H1 (cell line): ENCODE measurements at regions not wholly inside any gene's neighbourhood (a gene's known extent, or its start where the extent isn't known, plus 50 kb on each side); places are given as distances from the start of the nearest gene placed in this dataset.

Experiments used
- CTCF ChIA-PET: fragments of 300-600 bp; sonication (Branson Sonifier 250); formaldehyde crosslinking; loops from one replicate; lab custom pipeline; 2021; ENCODE audit not compliant: partially characterized antibody; lab: Charles Lee
- POLR2A ChIA-PET: fragments of 300-600 bp; sonication (Branson Sonifier 250); formaldehyde crosslinking; loops from one replicate; lab custom pipeline; 2021; ENCODE audit warnings: inconsistent platforms; ENCODE audit not compliant: partially characterized antibody; lab: Charles Lee
- DNase-seq, 2 experiments: peaks; one replicate each; pipeline versions ENCODE4 v3.0.0 to v3.0.0-alpha.2; 2010 to 2022; ENCODE audit warnings: low spot score in 2 of 2, low read depth in 1 of 2, mixed read lengths in 1 of 2
- FAIRE-seq: peaks from 2 replicates; lab custom pipeline; 2011; peaks lifted over from hg19 to GRCh38; lab: Jason Lieb, UNC
- H2AFZ ChIP-seq: 2 replicates; pipeline ENCODE4 v1.8.1; 2012; ENCODE audit warnings: low read length, inconsistent platforms
- H2AK5ac ChIP-seq: 2 replicates; pipeline ENCODE4 v1.6.1; 2013; ENCODE audit warnings: low read depth, low read length
- H2BK120ac ChIP-seq: replicated peaks from 2 replicates; pipeline ENCODE3; 2013; ENCODE audit warnings: low read depth, low read length, inconsistent platforms
- H2BK12ac ChIP-seq: 2 replicates; pipeline ENCODE4 v1.6.1; 2013; ENCODE audit warnings: low read depth, low read length
- H2BK15ac ChIP-seq: 2 replicates; pipeline ENCODE4 v1.6.1; 2013; ENCODE audit warnings: low read length
- H2BK20ac ChIP-seq: 2 replicates; pipeline ENCODE4 v1.6.1; 2013; ENCODE audit warnings: low read length
- H2BK5ac ChIP-seq: 2 replicates; pipeline ENCODE4 v1.6.1; 2013; ENCODE audit warnings: low read depth, low read length
- H3K14ac ChIP-seq: 2 replicates; pipeline ENCODE4 v1.6.1; 2013; ENCODE audit warnings: inconsistent platforms; ENCODE audit not compliant: insufficient read length
- H3K18ac ChIP-seq: 2 replicates; pipeline ENCODE4 v1.6.1; 2013; ENCODE audit warnings: low read length; ENCODE audit errors: extremely low read depth
- H3K23ac ChIP-seq: 2 replicates; pipeline ENCODE4 v1.6.1; 2013; ENCODE audit warnings: inconsistent platforms; ENCODE audit not compliant: insufficient read length
- H3K23me2 ChIP-seq: 2 replicates; pipeline ENCODE4 v1.6.1; 2013; ENCODE audit warnings: low read depth, low read length
- H3K27ac ChIP-seq: 2 replicates; pipeline ENCODE4 v1.6.1; 2011; ENCODE audit warnings: low read depth, low read length, inconsistent platforms
- H3K27me3 ChIP-seq, 4 experiments: replicated peaks in 1 of 4; 1 replicate in 1 of 4; 2 replicates in 3 of 4; pipeline versions ENCODE4 v1.6.1 to v1.8.1; 2011 to 2013; ENCODE audit warnings: low read length in 3 of 4, mild to moderate bottlenecking in 3 of 4, inconsistent platforms in 2 of 4, mixed read lengths in 2 of 4, moderate library complexity in 1 of 4; ENCODE audit not compliant: control insufficient read depth in 3 of 4, insufficient read depth in 3 of 4; ENCODE audit errors: extremely low read depth in 1 of 4
- H3K36me3 ChIP-seq, 4 experiments: 2 replicates each; pipeline versions ENCODE4 v1.6.1 to v1.8.1; 2011 to 2013; ENCODE audit warnings: mild to moderate bottlenecking in 4 of 4, low read length in 3 of 4, moderate library complexity in 2 of 4, control low read depth in 1 of 4, inconsistent platforms in 1 of 4; ENCODE audit not compliant: insufficient read depth in 4 of 4, control insufficient read depth in 2 of 4
- H3K4ac ChIP-seq: replicated peaks from 2 replicates; pipeline ENCODE3; 2013; ENCODE audit warnings: low read length, low read depth, mixed read lengths, inconsistent platforms; ENCODE audit not compliant: insufficient read length
- H3K4me1 ChIP-seq, 4 experiments: replicated peaks in 1 of 4; 1 replicate in 1 of 4; 2 replicates in 3 of 4; pipeline versions ENCODE4 v1.6.1 to v1.8.1; 2011 to 2013; ENCODE audit warnings: low read length in 3 of 4, inconsistent platforms in 2 of 4, mixed read lengths in 1 of 4; ENCODE audit not compliant: insufficient read depth in 4 of 4, control insufficient read depth in 3 of 4
- H3K4me2 ChIP-seq, 2 experiments: 2 replicates each; pipeline versions ENCODE4 v1.6.1 to v1.8.1; 2011 to 2013; ENCODE audit warnings: low read depth in 2 of 2, low read length in 2 of 2, control low read depth in 1 of 2, inconsistent platforms in 1 of 2, mild to moderate bottlenecking in 1 of 2; ENCODE audit not compliant: insufficient read depth in 1 of 2
- H3K4me3 ChIP-seq, 4 experiments: fragments of 200-600, 300-600 bp in 1 of 4; sonication (generic), shearing (Covaris generic), sonication (Bioruptor Twin) in 1 of 4; 2 replicates each; pipeline versions ENCODE4 v1.5.1 to v1.8.1; 2011 to 2016; ENCODE audit warnings: low read length in 4 of 4, low read depth in 3 of 4, control low read depth in 2 of 4, inconsistent platforms in 2 of 4, mild to moderate bottlenecking in 2 of 4, mixed read lengths in 1 of 4, moderate library complexity in 1 of 4; ENCODE audit not compliant: insufficient read depth in 2 of 4; ENCODE audit errors: extremely low read depth in 1 of 4
- H3K56ac ChIP-seq: replicated peaks from 2 replicates; pipeline ENCODE3; 2013; ENCODE audit warnings: low read depth, mild to moderate bottlenecking, mixed read lengths, low read length, inconsistent platforms; ENCODE audit not compliant: insufficient read length
- H3K79me1 ChIP-seq: 2 replicates; pipeline ENCODE4 v1.6.1; 2013; ENCODE audit warnings: low read depth, low read length, control low read depth
- H3K79me2 ChIP-seq, 2 experiments: 2 replicates each; pipeline versions ENCODE4 v1.6.1 to v1.8.1; 2012 to 2013; ENCODE audit warnings: low read length in 2 of 2, mild to moderate bottlenecking in 2 of 2, inconsistent platforms in 1 of 2; ENCODE audit not compliant: insufficient read depth in 2 of 2, control insufficient read depth in 1 of 2
- H3K9ac ChIP-seq, 4 experiments: replicated peaks in 1 of 4; 1 replicate in 1 of 4; 2 replicates in 3 of 4; pipeline versions ENCODE4 v1.6.1 to v1.8.1; 2011 to 2013; ENCODE audit warnings: low read depth in 3 of 4, low read length in 3 of 4, control low read depth in 2 of 4, mild to moderate bottlenecking in 2 of 4, moderate library complexity in 2 of 4, inconsistent platforms in 1 of 4; ENCODE audit errors: extremely low read depth in 1 of 4
- H3K9me3 ChIP-seq, 2 experiments: 2 replicates each; pipeline versions ENCODE4 v1.6.1 to v1.8.1; 2012 to 2013; ENCODE audit warnings: mild to moderate bottlenecking in 2 of 2, moderate library complexity in 2 of 2, control low read depth in 1 of 2, inconsistent platforms in 1 of 2, low read depth in 1 of 2, low read length in 1 of 2, mixed read lengths in 1 of 2; ENCODE audit not compliant: insufficient read depth in 2 of 2
- H4K20me1 ChIP-seq, 2 experiments: replicated peaks in 1 of 2; 2 replicates each; pipeline versions ENCODE3 to v1.8.1; 2011 to 2013; ENCODE audit warnings: inconsistent platforms in 2 of 2, low read length in 2 of 2, mild to moderate bottlenecking in 1 of 2; ENCODE audit not compliant: insufficient read depth in 2 of 2, control insufficient read depth in 1 of 2
- H4K5ac ChIP-seq: 2 replicates; pipeline ENCODE4 v1.6.1; 2013; ENCODE audit warnings: low read length, low read depth, mixed read lengths, inconsistent platforms; ENCODE audit not compliant: insufficient read length
- H4K8ac ChIP-seq: 2 replicates; pipeline ENCODE4 v1.8.0; 2013; ENCODE audit warnings: mild to moderate bottlenecking, moderate library complexity, low read length, inconsistent platforms; ENCODE audit not compliant: insufficient read depth; ENCODE audit errors: extremely low read depth
- H4K91ac ChIP-seq: replicated peaks from 2 replicates; pipeline ENCODE3; 2013; ENCODE audit warnings: low read length, mixed read lengths, inconsistent platforms; ENCODE audit not compliant: insufficient read length
- BACH1 ChIP-seq: IDR thresholded peaks from 2 replicates; pipeline ENCODE4 v1.6.1; 2012; ENCODE audit warnings: low read length, improper control_type of control experiment
- CEBPB ChIP-seq: IDR thresholded peaks from 2 replicates; pipeline ENCODE4 v1.6.1; 2012; ENCODE audit warnings: low read depth, low read length
- CHD1 ChIP-seq: IDR thresholded peaks from 2 replicates; pipeline ENCODE4 v1.6.1; 2012; ENCODE audit warnings: low read depth, low read length, improper control_type of control experiment
- HDAC6 ChIP-seq: IDR thresholded peaks from one replicate; pipeline ENCODE4 v1.7.1; 2012; ENCODE audit warnings: low read depth, mild to moderate bottlenecking, inconsistent platforms, low read length, moderate library complexity
- PHF8 ChIP-seq: fragments of 200-600 bp; sonication (generic); conservative IDR thresholded peaks from 2 replicates; pipeline ENCODE4 v1.7.1; 2012; ENCODE audit warnings: low read depth, mild to moderate bottlenecking, inconsistent platforms, low read length, moderate library complexity
- RAD21 ChIP-seq, 2 experiments: IDR thresholded peaks in 1 of 2; conservative IDR thresholded peaks in 1 of 2; 2 replicates each; pipeline ENCODE4 v1.6.1; 2011; ENCODE audit warnings: low read depth in 2 of 2, low read length in 2 of 2, improper control_type of control experiment in 1 of 2, inconsistent platforms in 1 of 2, mild to moderate bottlenecking in 1 of 2, moderate library complexity in 1 of 2
- SAP30 ChIP-seq: fragments of 300-600 bp; sonication (generic); IDR thresholded peaks from 2 replicates; pipeline ENCODE4 v1.7.1; 2012; ENCODE audit warnings: low read length, moderate library complexity, mild to moderate bottlenecking, inconsistent platforms; ENCODE audit not compliant: insufficient read depth, insufficient replicate concordance
- WGBS, 2 experiments: shearing (Covaris generic) in 1 of 2; methylation state at CpG; one replicate each; pipeline versions ENCODE4 v1.1.6 to v1.1.7; 2013 to 2015; ENCODE audit warnings: low lambda C conversion rate in 2 of 2, mixed read lengths in 2 of 2, inconsistent platforms in 1 of 2, low coverage in 1 of 2, missing lambda C conversion rate in 1 of 2; ENCODE audit not compliant: insufficient replicate concordance in 2 of 2, insufficient coverage in 1 of 2, insufficient read length in 1 of 2; ENCODE audit errors: extremely low coverage in 1 of 2, missing lambda C conversion rate in 1 of 2; 5-methylcytosine and 5-hydroxymethylcytosine counted together
- TF ChIP-seq, protein P1 (sequence below): IDR thresholded peaks from 2 replicates; pipeline ENCODE4 v1.6.1; 2011; ENCODE audit warnings: low read length, improper control_type of control experiment

DNA sequence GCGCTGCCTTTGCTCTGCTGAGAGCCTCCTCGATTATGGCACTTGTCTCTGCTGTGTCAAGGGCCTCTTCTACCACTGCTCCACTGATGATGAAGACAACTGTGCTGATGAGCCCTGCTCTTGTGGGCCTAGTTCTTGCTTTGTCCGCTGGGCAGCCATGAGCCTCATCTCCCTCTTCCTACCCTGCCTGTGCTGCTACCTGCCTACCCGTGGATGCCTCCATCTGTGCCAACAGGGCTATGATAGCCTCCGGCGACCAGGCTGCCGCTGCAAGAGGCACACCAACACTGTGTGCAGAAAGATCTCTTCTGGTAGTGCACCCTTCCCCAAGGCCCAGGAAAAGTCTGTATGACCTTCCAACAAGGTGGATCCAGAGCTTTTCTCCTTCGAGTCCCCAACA, 106.8 kb upstream of the VAMP7 start:
- CTCF ChIA-PET = no interaction called here
- Histone ChIP-seq H3K4ac (no peak overlapping the region), H3K56ac (no peak overlapping the region), H2AFZ (no peak overlapping the region), H3K36me3 (no peaks in the 10 kb centered on the region), H3K4me2 (no peak overlapping the region), H2AK5ac (no peak overlapping the region), H3K4me1 (peaks cover 0 to 2% (median 0%) of the 10 kb centered on the region in 4 experiments; a peak in 1 of 7 replicates), H3K23ac (no peak overlapping the region), H3K79me2 (no peaks in the 10 kb centered on the region), H3K23me2 (no peaks in the 10 kb centered on the region), H3K9me3 (peaks cover 17 to 55% of the 10 kb centered on the region in 2 experiments), H3K27me3 (no peaks in the 10 kb centered on the region), H2BK5ac (no peak overlapping the region), H3K27ac (no peak overlapping the region), H4K5ac (no peak overlapping the region), H3K14ac (no peak overlapping the region), H2BK12ac (no peak overlapping the region), H2BK120ac (no peak overlapping the region), H4K20me1 (no peaks in the 10 kb centered on the region), H3K79me1 (no peaks in the 10 kb centered on the region), H2BK20ac (no peak overlapping the region), H3K9ac (no peak overlapping the region), H3K18ac (no peak overlapping the region), H2BK15ac (no peak overlapping the region), H3K4me3 (no peak overlapping the region), H4K91ac (no peak overlapping the region), H4K8ac (no peak overlapping the region)
- TF ChIP-seq BACH1 (no peak), SAP30 (no peak), PHF8 (no peak), HDAC6 (no peak), RAD21 (IDR thresholded peaks at IDR 0.05 in 1 of 2, conservative IDR thresholded peaks at IDR 0.05 in 1 of 2; ENCODE audit: low read depth in 2 of 2, low read length in 2 of 2) (no peak), CEBPB (no peak), CHD1 (no peak)
- TF ChIP-seq, protein P1, sequence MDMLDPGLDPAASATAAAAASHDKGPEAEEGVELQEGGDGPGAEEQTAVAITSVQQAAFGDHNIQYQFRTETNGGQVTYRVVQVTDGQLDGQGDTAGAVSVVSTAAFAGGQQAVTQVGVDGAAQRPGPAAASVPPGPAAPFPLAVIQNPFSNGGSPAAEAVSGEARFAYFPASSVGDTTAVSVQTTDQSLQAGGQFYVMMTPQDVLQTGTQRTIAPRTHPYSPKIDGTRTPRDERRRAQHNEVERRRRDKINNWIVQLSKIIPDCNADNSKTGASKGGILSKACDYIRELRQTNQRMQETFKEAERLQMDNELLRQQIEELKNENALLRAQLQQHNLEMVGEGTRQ = no peak
- DNase-seq (no peak), FAIRE-seq (no peak)
- WGBS, 2 experiments = 82% methylated on average over 8 of the region's 8 CpGs; no CpG with 5 or more reads in 1 of the 2 experiments
- POLR2A ChIA-PET = no interaction called here
